ENCODE measurements at regions not wholly inside any gene's neighbourhood (a gene's known extent, or its start where the extent isn't known, plus 50 kb on each side); places are given as distances from the start of the nearest gene placed in this dataset.

- no peak overlapping the region for H3K9ac ChIP-seq
- peaks cover 0 to 75% (median 0%) of the 10 kb centered on the region in 11 experiments; a peak in 5 of 22 replicates for H4K20me1 ChIP-seq
- no peak for TF ChIP-seq Cebpa-rat (IDR thresholded peaks at IDR 0.05)
- no peak overlapping the region for H3K4me2 ChIP-seq
- H3K27ac ChIP-seq, result no peak overlapping the region
- no peak overlapping the region for H3K4me3 ChIP-seq
- H3K27me3 ChIP-seq, result no peaks in the 10 kb centered on the region
- peaks cover 0 to 23% (median 13%) of the 10 kb centered on the region in 11 experiments; a peak in 12 of 22 replicates for H3K9me3 ChIP-seq (replicated peaks in 1 of 11)
- peaks cover 0 to 67% (median 37%) of the 10 kb centered on the region in 11 experiments; a peak in 14 of 22 replicates for H3K36me3 ChIP-seq
- H3K4me1 ChIP-seq, result peaks cover 0 to 5% (median 0%) of the 10 kb centered on the region in 10 experiments; a peak in 2 of 20 replicates
Measured at GRCh38 chr22:49597428-49598039, 230.1 kb downstream of the BRD1 start.

- H3K4me1 ChIP-seq, result no peaks in the 10 kb centered on the region
- no peak for TF ChIP-seq Cebpa-rat (IDR thresholded peaks at IDR 0.05)
Measured at GRCh38 chr22:49595465-49596078, 232.1 kb downstream of the BRD1 start.

GRCh38 chr22:49594078-49594477, 233.6 kb downstream of the BRD1 start:
- TF ChIP-seq Cebpa-rat (IDR thresholded peaks at IDR 0.05), result no peak
- Histone ChIP-seq H3K9me3 (replicated peaks in 1 of 11) (peaks cover 0 to 23% (median 13%) of the 10 kb centered on the region in 11 experiments; a peak in 12 of 22 replicates), H3K36me3 (peaks cover 0 to 59% (median 34%) of the 10 kb centered on the region in 11 experiments; a peak in 14 of 22 replicates), H3K4me2 (no peak overlapping the region), H3K27me3 (no peaks in the 10 kb centered on the region), H3K4me3 (no peak overlapping the region), H3K9ac (no peak overlapping the region), H3K27ac (no peak overlapping the region), H4K20me1 (peaks cover 0 to 74% (median 0%) of the 10 kb centered on the region in 11 experiments; a peak in 5 of 22 replicates), H3K4me1 (no peaks in the 10 kb centered on the region)

More at GRCh38 chr22:49595465-49596078, 232.1 kb downstream of the BRD1 start:
- Histone ChIP-seq H3K36me3 (peaks cover 0 to 60% (median 34%) of the 10 kb centered on the region in 11 experiments; a peak in 14 of 22 replicates), H3K4me3 (no peak overlapping the region), H3K27me3 (no peaks in the 10 kb centered on the region), H3K4me2 (no peak overlapping the region), H3K27ac (no peak overlapping the region), H3K9me3 (replicated peaks in 1 of 11) (peaks cover 0 to 23% (median 13%) of the 10 kb centered on the region in 11 experiments; a peak in 12 of 22 replicates), H3K9ac (no peak overlapping the region), H4K20me1 (peaks cover 0 to 74% (median 0%) of the 10 kb centered on the region in 11 experiments; a peak in 5 of 22 replicates)

- peaks cover 0 to 74% (median 0%) of the 10 kb centered on the region in 11 experiments; a peak in 5 of 22 replicates for H4K20me1 ChIP-seq
- no peak overlapping the region for H3K27ac ChIP-seq
- H3K4me2 ChIP-seq, result no peak overlapping the region
- H3K4me1 ChIP-seq, result no peaks in the 10 kb centered on the region
- H3K27me3 ChIP-seq, result no peaks in the 10 kb centered on the region
- H3K9ac ChIP-seq, result no peak overlapping the region
- H3K4me3 ChIP-seq, result no peak overlapping the region
- H3K9me3 ChIP-seq (replicated peaks in 1 of 11), result peaks cover 0 to 23% (median 13%) of the 10 kb centered on the region in 11 experiments; a peak in 12 of 22 replicates
- H3K36me3 ChIP-seq, result peaks cover 0 to 54% (median 34%) of the 10 kb centered on the region in 11 experiments; a peak in 14 of 22 replicates
- no peak for TF ChIP-seq Cebpa-rat (IDR thresholded peaks at IDR 0.05)
Measured at GRCh38 chr22:49593509-49593908, 234.2 kb downstream of the BRD1 start.

- Histone ChIP-seq H3K4me2 (no peak overlapping the region), H3K9ac (no peak overlapping the region), H3K27ac (no peak overlapping the region), H3K9me3 (replicated peaks in 1 of 11) (peaks cover 0 to 23% (median 13%) of the 10 kb centered on the region in 11 experiments; a peak in 12 of 22 replicates), H3K4me1 (no peaks in the 10 kb centered on the region), H3K27me3 (no peaks in the 10 kb centered on the region), H4K20me1 (peaks cover 0 to 74% (median 0%) of the 10 kb centered on the region in 11 experiments; a peak in 4 of 22 replicates), H3K4me3 (no peak overlapping the region), H3K36me3 (peaks cover 0 to 48% (median 34%) of the 10 kb centered on the region in 11 experiments; a peak in 14 of 22 replicates)
- no peak for TF ChIP-seq Cebpa-rat (IDR thresholded peaks at IDR 0.05)
Measured at GRCh38 chr22:49592780-49593501, 234.7 kb downstream of the BRD1 start.

- Histone ChIP-seq H3K36me3 (peaks cover 0 to 32% (median 27%) of the 10 kb centered on the region in 11 experiments; a peak in 14 of 22 replicates), H4K20me1 (peaks cover 0 to 86% (median 0%) of the 10 kb centered on the region in 11 experiments; a peak in 5 of 22 replicates), H3K4me2 (no peak overlapping the region), H3K27ac (no peak overlapping the region), H3K4me1 (peaks cover 0 to 1% (median 0%) of the 10 kb centered on the region in 10 experiments; a peak in 3 of 20 replicates), H3K9ac (no peak overlapping the region), H3K4me3 (no peak overlapping the region), H3K27me3 (no peaks in the 10 kb centered on the region), H3K9me3 (replicated peaks in 1 of 11) (peaks cover 0 to 20% (median 11%) of the 10 kb centered on the region in 11 experiments; a peak in 12 of 22 replicates)
- no peak for TF ChIP-seq Cebpa-rat (IDR thresholded peaks at IDR 0.05)
Measured at GRCh38 chr22:49590851-49591445, 236.7 kb downstream of the BRD1 start.

- no peak overlapping the region for H3K27ac ChIP-seq
- TF ChIP-seq Cebpa-rat (IDR thresholded peaks at IDR 0.05), result no peak
- no peak overlapping the region for H3K9ac ChIP-seq
- H3K36me3 ChIP-seq, result peaks cover 0 to 27% (median 22%) of the 10 kb centered on the region in 11 experiments; a peak in 12 of 22 replicates
- peaks cover 0 to 90% (median 0%) of the 10 kb centered on the region in 11 experiments; a peak in 5 of 22 replicates for H4K20me1 ChIP-seq
- peaks cover 0 to 7% (median 0%) of the 10 kb centered on the region in 10 experiments; a peak in 3 of 20 replicates for H3K4me1 ChIP-seq
- H3K4me3 ChIP-seq, result no peak overlapping the region
- H3K27me3 ChIP-seq, result no peaks in the 10 kb centered on the region
- no peak overlapping the region for H3K4me2 ChIP-seq
- peaks cover 0 to 17% (median 8%) of the 10 kb centered on the region in 11 experiments; a peak in 12 of 22 replicates for H3K9me3 ChIP-seq (replicated peaks in 1 of 11)
Measured at GRCh38 chr22:49590381-49590780, 237.3 kb downstream of the BRD1 start.

GRCh38 chr22:49589811-49590210, 237.9 kb downstream of the BRD1 start:
- no peak overlapping the region for H3K4me3 ChIP-seq
- H3K9ac ChIP-seq, result no peak overlapping the region
- no peaks in the 10 kb centered on the region for H3K27me3 ChIP-seq
- peaks cover 0 to 94% (median 0%) of the 10 kb centered on the region in 11 experiments; a peak in 5 of 22 replicates for H4K20me1 ChIP-seq
- TF ChIP-seq Cebpa-rat (IDR thresholded peaks at IDR 0.05), result no peak
- peaks cover 0 to 13% (median 5%) of the 10 kb centered on the region in 10 experiments; a peak in 7 of 20 replicates for H3K4me1 ChIP-seq
- no peak overlapping the region for H3K27ac ChIP-seq
- no peak overlapping the region for H3K4me2 ChIP-seq
- peaks cover 0 to 11% (median 5%) of the 10 kb centered on the region in 11 experiments; a peak in 10 of 22 replicates for H3K9me3 ChIP-seq (replicated peaks in 1 of 11)
- H3K36me3 ChIP-seq, result peaks cover 0 to 21% (median 16%) of the 10 kb centered on the region in 11 experiments; a peak in 10 of 22 replicates
